Activated naive CD4-positive, alpha-beta T cell treated with anti-CD3 and anti-CD28 coated beads for 36 hours (primary cell): ENCODE measurements at regions not wholly inside any gene's neighbourhood (a gene's known extent, or its start where the extent isn't known, plus 50 kb on each side); places are given as distances from the start of the nearest gene placed in this dataset.
A peak's percentile ranks its signal among the peaks of the same experiment; 100 is the strongest.

Experiments
- CTCF ChIA-PET: fragments of 350-600 bp; sonication (Branson Sonifier 250); formaldehyde crosslinking; loops from one replicate; lab custom pipeline; 2021; ENCODE audit warnings: antibody characterized with exemption; lab: Charles Lee
- DNase-seq: peaks from one replicate; pipeline ENCODE4 v3.0.0-alpha.2; 2020
- H3K27ac Mint-ChIP-seq: one replicate; pipeline ENCODE4 v1.8.0; 2021; ENCODE audit warnings: mild to moderate bottlenecking, mixed read lengths
- H3K27me3 Mint-ChIP-seq: one replicate; pipeline ENCODE4 v1.8.0; 2021; ENCODE audit warnings: low read depth, mixed read lengths
- H3K36me3 Mint-ChIP-seq: one replicate; pipeline ENCODE4 v1.8.0; 2021; ENCODE audit warnings: low read depth, mixed read lengths
- H3K4me1 Mint-ChIP-seq: one replicate; pipeline ENCODE4 v1.8.0; 2021; ENCODE audit warnings: low read depth, mixed read lengths
- H3K4me3 Mint-ChIP-seq: one replicate; pipeline ENCODE4 v1.8.0; 2021; ENCODE audit warnings: mild to moderate bottlenecking, moderate library complexity, mixed read lengths
- H3K9me3 Mint-ChIP-seq: one replicate; pipeline ENCODE4 v1.8.0; 2021; ENCODE audit warnings: mixed read lengths
- intact Hi-C: fragments of 100-400 bp; cut with micrococcal nuclease; formaldehyde crosslinking; loops from one replicate; pipeline ENCODE4 v1.15.1; 2023

GRCh38 chr5:57779383-57780223, 297.0 kb upstream of the ACTBL2 start:
- Mint-ChIP-seq H3K4me1 (no peaks in the 10 kb centered on the region), H3K9me3 (no peaks in the 10 kb centered on the region), H3K4me3 (no peak overlapping the region), H3K36me3 (no peaks in the 10 kb centered on the region), H3K27me3 (peaks cover 6% of the 10 kb centered on the region), H3K27ac (no peak overlapping the region)
- intact Hi-C loops, result loop anchor here (1.0 to 2.0 kb wide), 3 partner anchors 281 to 681 kb away; partner anchors contain the start of gene PLK2
- CTCF ChIA-PET, result interaction anchor here (0.5 to 5.8 kb wide), 10 partner anchors 8 to 704 kb away, joined by 3 to 52 read pairs (median 3); partner anchors contain the start of gene PLK2
- DNase-seq, result peak; percentile 52

GRCh38 chr5:57778501-57779091, 296.0 kb upstream of the ACTBL2 start:
- Mint-ChIP-seq H3K36me3 (no peaks in the 10 kb centered on the region), H3K4me1 (no peaks in the 10 kb centered on the region), H3K4me3 (no peak overlapping the region), H3K27ac (no peak overlapping the region), H3K9me3 (no peaks in the 10 kb centered on the region), H3K27me3 (peaks cover 6% of the 10 kb centered on the region)
- DNase-seq, result no peak
- CTCF ChIA-PET, result interaction anchor here (0.5 to 5.8 kb wide), 9 partner anchors 8 to 705 kb away, joined by 3 to 52 read pairs (median 3); partner anchors contain the start of gene PLK2
- intact Hi-C loops, result loop anchor here (1.0 to 2.0 kb wide), 3 partner anchors 280 to 682 kb away; partner anchors contain the start of gene PLK2

- H3K36me3 Mint-ChIP-seq, result no peaks in the 10 kb centered on the region
- CTCF ChIA-PET, result interaction anchor here (0.6 to 5.8 kb wide), 4 partner anchors 23 to 1082 kb away, joined by 3 to 52 read pairs (median 3); partner anchors contain the start of gene PLK2
- no peak overlapping the region for H3K4me3 Mint-ChIP-seq
- peaks cover 1% of the 10 kb centered on the region for H3K4me1 Mint-ChIP-seq
- H3K27ac Mint-ChIP-seq, result no peak overlapping the region
- intact Hi-C loops, result no loop called here
- no peaks in the 10 kb centered on the region for H3K9me3 Mint-ChIP-seq
- peaks cover 6% of the 10 kb centered on the region for H3K27me3 Mint-ChIP-seq
- DNase-seq, result no peak
Measured at GRCh38 chr5:57777174-57777581, 294.6 kb upstream of the ACTBL2 start.

- Mint-ChIP-seq H3K27me3 (peaks cover 2% of the 10 kb centered on the region), H3K9me3 (no peaks in the 10 kb centered on the region), H3K4me1 (peaks cover 1% of the 10 kb centered on the region), H3K27ac (no peak overlapping the region), H3K36me3 (no peaks in the 10 kb centered on the region), H3K4me3 (no peak overlapping the region)
- CTCF ChIA-PET, result interaction anchor here (5.8 kb wide), 1 partner anchor 685 kb away, joined by 52 read pairs; the partner anchor contains the start of gene PLK2
- intact Hi-C loops, result no loop called here
- no peak for DNase-seq
Measured at GRCh38 chr5:57776035-57776434, 293.4 kb upstream of the ACTBL2 start.

GRCh38 chr5:57774439-57774838, 291.8 kb upstream of the ACTBL2 start:
- intact Hi-C loops, result loop anchor here (5.0 kb wide), 2 partner anchors 122 to 392 kb away; no protein-coding TSS in a partner anchor
- Mint-ChIP-seq H3K4me1 (peaks cover 1% of the 10 kb centered on the region), H3K4me3 (no peak overlapping the region), H3K36me3 (no peaks in the 10 kb centered on the region), H3K27me3 (peaks cover 5% of the 10 kb centered on the region), H3K9me3 (no peaks in the 10 kb centered on the region), H3K27ac (no peak overlapping the region)
- CTCF ChIA-PET, result interaction anchor here (0.6 to 1.1 kb wide), 2 partner anchors 125 to 687 kb away, joined by 3 to 5 read pairs; no protein-coding TSS in a partner anchor
- DNase-seq, result no peak

GRCh38 chr5:57772512-57772911, 289.9 kb upstream of the ACTBL2 start:
- CTCF ChIA-PET, result no interaction called here
- H3K36me3 Mint-ChIP-seq, result no peaks in the 10 kb centered on the region
- H3K27me3 Mint-ChIP-seq, result peaks cover 10% of the 10 kb centered on the region
- no peaks in the 10 kb centered on the region for H3K9me3 Mint-ChIP-seq
- intact Hi-C loops, result loop anchor here (5.0 kb wide), 2 partner anchors 120 to 390 kb away; no protein-coding TSS in a partner anchor
- no peak for DNase-seq
- H3K4me3 Mint-ChIP-seq, result no peak overlapping the region
- H3K27ac Mint-ChIP-seq, result no peak overlapping the region
- H3K4me1 Mint-ChIP-seq, result peaks cover 1% of the 10 kb centered on the region

- no peak for DNase-seq
- Mint-ChIP-seq H3K4me1 (peaks cover 1% of the 10 kb centered on the region), H3K4me3 (no peak overlapping the region), H3K27ac (no peak overlapping the region), H3K27me3 (peaks cover 8% of the 10 kb centered on the region), H3K9me3 (no peaks in the 10 kb centered on the region), H3K36me3 (no peaks in the 10 kb centered on the region)
- intact Hi-C loops, result loop anchor here (5.0 kb wide), 2 partner anchors 118 to 388 kb away; no protein-coding TSS in a partner anchor
- CTCF ChIA-PET, result interaction anchor here (1.3 kb wide), 1 partner anchor 9 kb away, joined by 6 read pairs; no protein-coding TSS in a partner anchor
Measured at GRCh38 chr5:57770039-57770438, 287.4 kb upstream of the ACTBL2 start.

- DNase-seq, result no peak
- no peak overlapping the region for H3K27ac Mint-ChIP-seq
- CTCF ChIA-PET, result interaction anchor here (0.7 kb wide), 1 partner anchor 1293 kb away, joined by 4 read pairs; no protein-coding TSS in a partner anchor
- H3K9me3 Mint-ChIP-seq, result no peaks in the 10 kb centered on the region
- intact Hi-C loops, result no loop called here
- no peaks in the 10 kb centered on the region for H3K36me3 Mint-ChIP-seq
- no peak overlapping the region for H3K4me3 Mint-ChIP-seq
- H3K27me3 Mint-ChIP-seq, result peaks cover 8% of the 10 kb centered on the region
- peaks cover 1% of the 10 kb centered on the region for H3K4me1 Mint-ChIP-seq
Measured at GRCh38 chr5:57768745-57769144, 286.1 kb upstream of the ACTBL2 start.

- no peak overlapping the region for H3K4me3 Mint-ChIP-seq
- H3K9me3 Mint-ChIP-seq, result no peaks in the 10 kb centered on the region
- DNase-seq, result no peak
- no peaks in the 10 kb centered on the region for H3K4me1 Mint-ChIP-seq
- intact Hi-C loops, result no loop called here
- H3K36me3 Mint-ChIP-seq, result no peaks in the 10 kb centered on the region
- H3K27me3 Mint-ChIP-seq, result peaks cover 5% of the 10 kb centered on the region
- H3K27ac Mint-ChIP-seq, result no peak overlapping the region
- CTCF ChIA-PET, result no interaction called here
Measured at GRCh38 chr5:57764479-57765089, 282.0 kb upstream of the ACTBL2 start.

- Mint-ChIP-seq H3K9me3 (no peaks in the 10 kb centered on the region), H3K4me1 (no peaks in the 10 kb centered on the region), H3K27ac (no peak overlapping the region), H3K27me3 (peaks cover 6% of the 10 kb centered on the region), H3K36me3 (no peaks in the 10 kb centered on the region), H3K4me3 (no peak overlapping the region)
- no peak for DNase-seq
- intact Hi-C loops, result no loop called here
- CTCF ChIA-PET, result no interaction called here
Measured at GRCh38 chr5:57761513-57761912, 278.9 kb upstream of the ACTBL2 start.

GRCh38 chr5:57754616-57755015, 272.0 kb upstream of the ACTBL2 start:
- Mint-ChIP-seq H3K9me3 (no peaks in the 10 kb centered on the region), H3K36me3 (no peaks in the 10 kb centered on the region), H3K4me1 (no peaks in the 10 kb centered on the region), H3K4me3 (no peak overlapping the region), H3K27me3 (peaks cover 11% of the 10 kb centered on the region), H3K27ac (no peak overlapping the region)
- no peak for DNase-seq
- CTCF ChIA-PET, result no interaction called here
- intact Hi-C loops, result no loop called here

GRCh38 chr5:57753446-57753845, 270.8 kb upstream of the ACTBL2 start:
- H3K4me1 Mint-ChIP-seq, result no peaks in the 10 kb centered on the region
- CTCF ChIA-PET, result no interaction called here
- peaks cover 13% of the 10 kb centered on the region for H3K27me3 Mint-ChIP-seq
- intact Hi-C loops, result no loop called here
- no peak overlapping the region for H3K27ac Mint-ChIP-seq
- no peak for DNase-seq
- no peak overlapping the region for H3K4me3 Mint-ChIP-seq
- H3K9me3 Mint-ChIP-seq, result no peaks in the 10 kb centered on the region
- H3K36me3 Mint-ChIP-seq, result no peaks in the 10 kb centered on the region
